GM19240 (cell line): ENCODE measurements at regions not wholly inside any gene's neighbourhood (a gene's known extent, or its start where the extent isn't known, plus 50 kb on each side); places are given as distances from the start of the nearest gene placed in this dataset.
"Not testable (repeated sequence)": the region's sequence is repeated elsewhere in the genome, so short reads cannot be mapped to it uniquely, and the experiment has no call there.

Source experiments
- DNase-seq: peaks from one replicate; pipeline ENCODE4 v3.0.0; 2011; ENCODE audit warnings: low spot score; ENCODE audit not compliant: insufficient read length

DNA sequence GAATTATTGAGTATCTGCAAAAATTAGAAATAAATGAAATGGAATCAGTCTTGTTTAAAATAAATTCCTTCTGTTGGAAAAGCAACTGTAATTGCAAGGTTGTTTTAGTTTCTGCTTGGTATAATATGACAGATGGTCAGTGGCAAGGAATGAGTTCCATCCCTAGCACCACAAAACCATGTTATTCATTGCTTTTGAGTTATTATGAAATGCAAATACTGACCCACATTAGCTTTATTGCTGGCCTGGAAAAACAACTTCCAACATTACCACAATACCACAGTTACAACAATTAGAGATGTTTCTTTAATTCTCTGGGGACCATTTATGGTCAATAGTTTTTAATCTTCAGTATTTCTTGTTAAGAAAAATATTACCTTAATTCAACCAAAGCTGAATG, 194.4 kb downstream of the TMA16 start:
- DNase-seq, result no peak

DNA sequence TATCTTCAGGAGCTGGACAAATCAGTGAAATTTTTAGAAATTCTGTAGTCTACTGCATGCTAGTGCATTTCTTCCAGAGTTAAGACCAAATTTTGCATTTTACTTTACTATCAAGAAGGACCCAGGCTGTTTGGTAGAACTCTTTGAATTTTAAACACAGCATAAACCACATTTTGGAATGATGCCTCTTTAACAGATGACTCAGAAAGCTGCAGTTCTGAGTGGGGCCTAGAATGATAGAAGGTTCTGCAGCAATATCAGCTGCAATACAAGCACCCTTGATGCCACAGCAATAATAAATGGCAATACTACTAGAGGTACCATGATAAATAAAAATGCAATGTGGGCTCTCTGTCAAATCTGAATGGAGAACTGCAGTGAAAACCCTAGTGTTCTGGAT, 198.7 kb downstream of the TMA16 start:
- no peak for DNase-seq

- no peak for DNase-seq
These were observed 199.3 kb downstream of the TMA16 start for GRCh38 chr4:163693776-163694175.

DNA sequence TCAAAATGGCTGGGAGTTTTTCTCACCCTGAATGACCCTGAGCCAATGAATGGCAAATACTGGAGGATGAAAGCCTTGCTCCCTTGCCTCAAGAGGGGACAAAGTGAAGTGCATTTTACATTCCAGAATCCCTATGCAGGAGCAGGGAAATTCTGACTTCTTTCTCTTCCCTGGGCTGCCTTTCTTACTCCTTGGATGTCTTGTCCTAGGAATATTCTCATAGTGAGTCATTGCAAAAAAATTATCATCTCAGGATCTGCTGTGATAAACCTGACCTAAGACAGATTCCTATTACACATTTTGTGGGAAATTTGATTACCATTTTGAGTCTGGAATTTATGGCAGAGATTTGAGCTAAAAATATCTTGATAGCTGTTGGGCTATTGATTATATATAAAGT, 199.9 kb downstream of the TMA16 start:
- DNase-seq, result no peak

DNA sequence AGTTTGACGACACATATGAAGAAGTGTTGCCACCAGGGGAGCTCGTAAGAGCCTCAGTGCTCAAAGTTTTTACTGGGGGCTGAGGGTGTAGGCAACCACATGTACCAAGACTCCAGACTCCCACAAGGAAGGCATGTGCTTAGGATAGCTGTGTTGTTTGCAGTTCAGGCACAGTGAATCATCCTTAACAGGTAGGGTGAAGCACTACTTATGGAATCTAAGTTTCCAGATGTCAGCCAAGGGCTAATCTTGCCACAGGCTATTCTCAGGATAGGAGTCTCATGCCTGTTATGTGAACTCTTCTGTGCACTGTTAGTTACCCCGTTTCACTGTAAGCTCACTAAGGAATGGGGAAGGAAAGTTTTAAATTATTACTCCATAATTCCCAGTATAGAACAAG, 202.6 kb downstream of the TMA16 start:
- no peak for DNase-seq

DNA sequence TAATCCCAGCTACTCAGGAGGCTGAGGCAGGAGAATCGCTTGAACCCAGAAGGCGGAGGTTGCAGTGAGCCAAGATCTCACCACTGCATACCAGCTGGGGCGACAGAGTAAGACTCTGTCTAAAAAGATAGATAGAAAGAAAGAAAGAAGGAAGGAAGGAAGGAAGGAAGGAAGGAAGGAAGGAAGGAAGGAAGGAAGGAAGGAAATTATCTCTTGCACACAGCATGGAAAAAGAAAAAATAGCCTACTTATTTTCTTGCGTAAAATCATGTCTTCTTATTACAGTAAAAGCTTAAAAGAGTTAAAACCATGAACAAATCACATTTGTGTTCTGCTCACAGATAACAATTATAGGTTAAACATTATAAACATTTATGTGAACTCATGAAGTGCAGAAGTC, 205.9 kb downstream of the TMA16 start:
- not testable (repeated sequence) for DNase-seq

DNA sequence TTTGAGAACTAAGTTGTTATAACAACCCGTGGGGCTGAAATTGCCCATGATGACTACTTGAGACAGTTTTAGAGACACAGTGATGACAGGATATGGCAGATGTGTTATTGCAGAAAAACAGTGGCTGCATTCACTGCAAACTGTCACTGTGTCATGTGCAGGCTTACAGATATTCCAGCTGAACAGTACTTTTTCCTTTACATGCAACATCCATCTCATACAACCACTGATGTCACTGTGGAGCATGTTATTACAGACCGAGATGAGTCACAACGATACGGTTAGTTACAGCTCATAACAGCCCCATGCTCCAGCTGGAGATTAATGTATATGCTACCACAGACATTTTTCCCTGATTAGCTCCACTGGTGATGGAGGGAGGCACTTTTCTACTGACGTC, 207.4 kb downstream of the TMA16 start:
- DNase-seq, result no peak

GRCh38 chr4:163702736-163703135, 208.2 kb downstream of the TMA16 start:
- DNase-seq, result no peak

- no peak for DNase-seq
These were observed 208.8 kb downstream of the TMA16 start for GRCh38 chr4:163703251-163703650.

DNA sequence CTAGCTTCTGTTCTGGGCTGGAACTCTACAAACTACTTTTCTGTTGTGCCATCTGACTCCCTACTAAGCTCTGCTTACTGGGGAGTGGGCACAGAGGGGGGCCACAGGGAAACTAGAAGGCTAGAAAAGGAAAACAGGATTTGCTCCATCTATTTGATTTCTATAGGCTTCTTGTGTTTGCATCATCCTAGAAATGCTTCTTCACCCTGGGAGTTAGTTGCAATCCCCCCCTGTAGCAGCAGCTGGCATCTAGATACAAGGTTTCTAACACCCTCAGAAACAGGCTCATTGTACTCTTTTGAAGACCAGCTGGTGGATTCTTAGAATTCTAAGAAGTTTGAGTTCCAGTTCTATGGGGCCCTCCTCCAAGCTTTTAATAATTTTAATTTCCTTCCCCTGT, 213.4 kb downstream of the TMA16 start:
- no peak for DNase-seq

DNA sequence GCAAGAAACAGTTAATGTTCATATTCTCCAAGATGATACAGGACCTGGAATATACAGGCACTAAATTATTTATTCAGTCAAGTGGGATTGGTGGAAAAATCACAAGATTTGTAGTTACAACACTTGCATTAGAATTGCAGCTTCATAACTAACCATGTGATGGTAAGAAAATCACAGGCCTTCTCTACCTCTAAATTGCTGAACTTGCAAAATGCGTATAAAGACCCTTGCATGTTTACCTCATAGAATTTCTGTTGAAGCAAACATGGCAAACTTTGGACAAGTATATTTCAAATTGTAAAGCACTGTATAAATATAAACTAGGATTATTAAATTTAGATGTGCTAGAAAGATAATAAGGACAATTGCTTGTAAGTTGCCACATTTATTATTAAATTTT, 215.1 kb downstream of the TMA16 start:
- no peak for DNase-seq

- DNase-seq, result no peak
These were observed 215.7 kb downstream of the TMA16 start for GRCh38 chr4:163710158-163710557.

GRCh38 chr4:163724495-163724894, 230.0 kb downstream of the TMA16 start:
- DNase-seq, result not testable (repeated sequence)

- DNase-seq, result no peak
These were observed 232.2 kb downstream of the TMA16 start for GRCh38 chr4:163726641-163727040.

GRCh38 chr4:163731071-163731470, 236.6 kb downstream of the TMA16 start:
- DNase-seq, result no peak

DNA sequence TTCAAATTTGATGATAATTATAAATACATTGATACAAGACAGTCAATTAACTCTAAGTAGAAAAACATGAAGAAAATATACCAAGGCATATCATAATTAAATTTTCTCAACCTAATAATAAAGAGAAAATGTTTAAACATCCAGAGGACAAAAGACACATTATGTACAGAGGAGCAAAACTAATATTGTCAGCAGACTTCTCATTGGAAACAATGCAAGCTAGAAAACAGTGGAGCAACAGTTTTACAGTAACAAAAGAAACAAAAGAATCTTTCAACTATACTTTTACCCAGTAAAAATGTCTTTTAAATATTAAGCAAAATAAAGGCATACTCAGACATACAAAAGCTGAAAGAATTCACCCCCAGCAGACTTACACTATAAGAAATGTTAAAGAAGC, 238.0 kb downstream of the TMA16 start:
- DNase-seq, result no peak

- DNase-seq, result no peak
These were observed 242.4 kb downstream of the TMA16 start for GRCh38 chr4:163736876-163737275.

DNA sequence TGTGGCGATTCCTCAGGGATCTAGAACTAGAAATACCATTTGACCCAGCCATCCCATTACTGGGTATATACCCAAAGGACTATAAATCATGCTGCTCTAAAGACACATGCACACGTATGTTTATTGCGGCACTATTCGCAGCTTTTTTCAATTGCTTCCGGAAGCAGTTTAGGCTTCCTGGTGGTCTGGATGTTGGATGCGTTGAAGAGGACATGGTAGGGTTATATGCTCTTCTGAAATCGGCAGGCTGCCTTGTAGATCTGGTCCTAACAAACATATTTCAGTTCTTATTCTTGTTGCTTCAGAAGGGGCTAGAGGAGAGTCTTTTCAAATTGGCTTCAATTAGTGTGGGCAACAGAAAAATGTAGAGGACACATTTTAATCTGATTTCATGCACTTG, 243.4 kb downstream of the TMA16 start:
- not testable (repeated sequence) for DNase-seq

GRCh38 chr4:163738521-163738920, 244.0 kb downstream of the TMA16 start:
- DNase-seq, result no peak

DNA sequence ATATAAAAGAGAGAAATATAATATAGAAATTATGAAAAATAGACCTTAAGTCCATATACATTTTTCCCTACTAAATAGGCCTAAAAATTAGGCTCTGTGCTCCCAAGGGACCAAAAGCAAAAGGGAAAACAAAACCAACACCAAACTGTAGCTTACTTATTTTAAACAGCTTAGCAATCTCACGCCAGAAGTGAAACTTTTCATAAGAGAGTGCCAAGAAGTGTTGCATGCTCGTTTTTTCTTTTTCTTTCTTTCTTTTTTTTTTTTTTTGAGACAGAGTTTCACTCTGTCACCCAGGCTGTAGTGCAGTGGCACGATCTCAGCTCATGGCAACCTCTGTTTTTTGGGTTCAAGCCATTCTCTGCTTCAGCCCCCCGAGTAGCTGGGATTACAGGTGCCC, 250.4 kb downstream of the TMA16 start:
- DNase-seq, result peak; percentile 22

DNA sequence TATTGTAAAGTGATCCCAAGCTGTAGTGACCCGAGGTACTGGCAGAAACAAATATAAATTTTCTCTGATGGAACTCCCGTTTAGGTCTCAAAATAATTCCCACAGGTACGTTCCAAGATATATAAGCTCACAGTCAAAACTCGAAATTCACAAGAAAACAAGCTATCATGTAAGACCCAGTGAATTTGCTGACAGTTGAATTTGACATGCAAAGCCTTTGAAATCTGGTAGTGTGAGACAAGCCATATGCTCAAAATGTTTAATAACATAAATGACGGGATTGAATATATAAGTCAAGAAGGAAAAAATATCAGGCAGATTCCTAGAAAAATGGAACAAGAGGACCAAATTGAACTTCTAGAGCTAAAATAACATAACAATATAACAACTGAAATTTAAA, 252.8 kb downstream of the TMA16 start:
- no peak for DNase-seq

GRCh38 chr4:163747886-163748285, 253.4 kb downstream of the TMA16 start:
- no peak for DNase-seq

DNA sequence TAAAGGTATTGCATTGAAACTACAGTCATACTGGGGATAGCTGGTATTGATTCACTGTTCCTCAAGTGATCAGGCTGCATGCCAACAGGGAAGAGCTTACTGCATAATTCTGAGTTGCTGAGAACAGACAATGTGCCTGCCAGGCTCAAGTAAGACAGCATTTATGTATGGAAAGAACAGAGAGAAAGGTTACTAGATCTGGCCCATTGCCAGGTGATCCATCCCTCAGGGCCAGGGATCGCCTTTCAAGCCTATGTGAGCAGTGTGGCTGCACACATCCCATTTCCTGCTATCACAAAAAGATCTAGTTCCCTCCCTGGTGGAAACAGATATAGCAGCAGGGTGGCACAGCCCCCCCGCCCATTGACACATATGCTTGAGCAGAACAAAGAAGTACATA, 254.0 kb downstream of the TMA16 start:
- no peak for DNase-seq

DNA sequence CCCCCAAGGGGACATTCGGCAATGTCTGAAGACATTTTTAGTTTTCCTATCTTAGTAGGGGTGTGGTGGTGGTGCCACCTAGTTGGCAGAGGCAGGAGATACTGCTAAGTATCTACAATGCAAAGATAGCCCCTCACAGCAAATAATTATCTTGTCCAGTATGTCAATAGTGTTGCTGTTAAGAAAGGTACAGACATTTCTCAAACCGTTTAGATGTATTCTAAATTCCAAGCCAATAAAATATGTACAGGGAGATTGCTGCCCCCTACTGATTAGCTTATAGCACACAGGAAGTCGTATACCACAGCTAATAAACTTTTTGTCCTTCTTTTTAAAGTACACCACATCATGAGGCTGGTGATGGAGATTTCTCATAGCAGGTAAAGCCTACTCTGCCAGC, 260.5 kb downstream of the TMA16 start:
- no peak for DNase-seq
